ENCODE measurements at regions not wholly inside any gene's neighbourhood (a gene's known extent, or its start where the extent isn't known, plus 50 kb on each side); places are given as distances from the start of the nearest gene placed in this dataset.

- Histone ChIP-seq H3K36me3 (ENCODE audit: control insufficient read depth, insufficient read depth, low read length) (no peaks in the 10 kb centered on the region), H3K4me3 (ENCODE audit: low read depth, low read length) (no peak overlapping the region), H2AFZ (no peak overlapping the region), H3K27me3 (ENCODE audit: control insufficient read depth, insufficient read depth, low read length) (no peaks in the 10 kb centered on the region), H3K79me2 (no peaks in the 10 kb centered on the region), H3K27ac (no peak overlapping the region), H3K9me3 (ENCODE audit: control insufficient read depth, low read length) (no peaks in the 10 kb centered on the region), H3K4me1 (no peaks in the 10 kb centered on the region), H3K9ac (no peak overlapping the region), H3K4me2 (ENCODE audit: low read length) (no peak overlapping the region)
- no peak for TF ChIP-seq CTCF (IDR thresholded peaks at IDR 0.05)
Observed at GRCh38 chr5:110359221-110359620, 367.2 kb downstream of the TMEM232 start.

GRCh38 chr5:110361471-110361870 is 365.0 kb downstream of the TMEM232 start:
- Histone ChIP-seq H3K9me3 (ENCODE audit: control insufficient read depth, low read length) (no peaks in the 10 kb centered on the region), H3K9ac (no peak overlapping the region), H3K27ac (no peak overlapping the region), H3K79me2 (no peaks in the 10 kb centered on the region), H3K4me1 (no peaks in the 10 kb centered on the region), H3K36me3 (ENCODE audit: control insufficient read depth, insufficient read depth, low read length) (no peaks in the 10 kb centered on the region), H2AFZ (no peak overlapping the region), H3K4me3 (ENCODE audit: low read depth, low read length) (no peak overlapping the region), H3K27me3 (ENCODE audit: control insufficient read depth, insufficient read depth, low read length) (no peaks in the 10 kb centered on the region), H3K4me2 (ENCODE audit: low read length) (no peak overlapping the region)
- TF ChIP-seq CTCF (IDR thresholded peaks at IDR 0.05), result no peak

DNA sequence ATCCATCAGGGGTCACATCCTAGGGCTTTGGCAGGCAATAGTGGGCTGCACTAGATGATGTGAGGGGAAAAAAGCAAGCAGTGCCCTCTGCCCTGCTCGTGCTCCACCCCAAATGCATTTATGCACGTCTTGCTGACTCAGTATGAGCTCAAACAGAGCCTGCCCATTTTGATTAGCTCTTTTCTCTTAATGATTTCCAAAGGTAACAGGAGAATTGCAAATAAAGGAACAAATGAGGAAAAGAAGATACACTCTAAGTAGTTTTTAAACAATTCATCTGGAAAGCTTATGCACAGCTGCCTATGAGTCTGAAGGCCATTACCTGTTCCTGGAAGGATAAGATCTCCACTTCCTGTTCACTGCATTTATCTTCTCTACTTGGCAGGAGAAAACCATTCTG is 364.2 kb downstream of the TMEM232 start:
- Histone ChIP-seq H3K36me3 (ENCODE audit: control insufficient read depth, insufficient read depth, low read length) (no peaks in the 10 kb centered on the region), H3K4me2 (ENCODE audit: low read length) (no peak overlapping the region), H3K4me3 (ENCODE audit: low read depth, low read length) (no peak overlapping the region), H2AFZ (no peak overlapping the region), H3K27ac (no peak overlapping the region), H3K27me3 (ENCODE audit: control insufficient read depth, insufficient read depth, low read length) (no peaks in the 10 kb centered on the region), H3K79me2 (no peaks in the 10 kb centered on the region), H3K9ac (no peak overlapping the region), H3K4me1 (no peaks in the 10 kb centered on the region), H3K9me3 (ENCODE audit: control insufficient read depth, low read length) (no peaks in the 10 kb centered on the region)
- TF ChIP-seq CTCF (IDR thresholded peaks at IDR 0.05), result no peak

GRCh38 chr5:110366716-110367115 is 359.8 kb downstream of the TMEM232 start:
- no peak for TF ChIP-seq CTCF (IDR thresholded peaks at IDR 0.05)
- no peaks in the 10 kb centered on the region for H3K4me1 ChIP-seq
- H3K9me3 ChIP-seq (ENCODE audit: control insufficient read depth, low read length), result no peaks in the 10 kb centered on the region
- H2AFZ ChIP-seq, result no peak overlapping the region
- H3K4me3 ChIP-seq (ENCODE audit: low read depth, low read length), result no peak overlapping the region
- H3K9ac ChIP-seq, result no peak overlapping the region
- no peaks in the 10 kb centered on the region for H3K79me2 ChIP-seq
- H3K36me3 ChIP-seq (ENCODE audit: control insufficient read depth, insufficient read depth, low read length), result no peaks in the 10 kb centered on the region
- H3K27me3 ChIP-seq (ENCODE audit: control insufficient read depth, insufficient read depth, low read length), result no peaks in the 10 kb centered on the region
- no peak overlapping the region for H3K4me2 ChIP-seq (ENCODE audit: low read length)
- no peak overlapping the region for H3K27ac ChIP-seq

Measured in parathyroid adenoma (tissue), 2 donors.